ENCODE measurements at regions not wholly inside any gene's neighbourhood (a gene's known extent, or its start where the extent isn't known, plus 50 kb on each side); places are given as distances from the start of the nearest gene placed in this dataset.

DNA sequence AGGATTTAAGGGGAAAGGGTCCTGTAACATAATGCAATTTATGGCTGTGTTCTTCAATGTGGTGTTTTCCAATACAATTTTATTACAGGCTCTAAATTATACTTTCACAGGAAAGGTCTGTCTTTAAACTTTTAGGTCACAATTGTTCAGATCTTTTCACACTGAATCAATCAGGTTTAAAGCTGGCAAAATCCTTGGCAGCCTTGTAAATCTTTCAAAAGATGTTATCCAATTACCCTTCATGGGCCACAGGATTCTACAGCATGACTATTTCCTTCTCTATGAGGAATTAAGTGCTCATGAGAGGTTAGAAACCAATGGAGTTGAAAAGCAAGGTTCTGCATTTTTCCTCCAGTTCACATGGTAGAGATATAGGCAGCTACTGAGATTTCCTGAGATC, 211.5 kb upstream of the MIR17HG start:
- TF ChIP-seq, protein P1, sequence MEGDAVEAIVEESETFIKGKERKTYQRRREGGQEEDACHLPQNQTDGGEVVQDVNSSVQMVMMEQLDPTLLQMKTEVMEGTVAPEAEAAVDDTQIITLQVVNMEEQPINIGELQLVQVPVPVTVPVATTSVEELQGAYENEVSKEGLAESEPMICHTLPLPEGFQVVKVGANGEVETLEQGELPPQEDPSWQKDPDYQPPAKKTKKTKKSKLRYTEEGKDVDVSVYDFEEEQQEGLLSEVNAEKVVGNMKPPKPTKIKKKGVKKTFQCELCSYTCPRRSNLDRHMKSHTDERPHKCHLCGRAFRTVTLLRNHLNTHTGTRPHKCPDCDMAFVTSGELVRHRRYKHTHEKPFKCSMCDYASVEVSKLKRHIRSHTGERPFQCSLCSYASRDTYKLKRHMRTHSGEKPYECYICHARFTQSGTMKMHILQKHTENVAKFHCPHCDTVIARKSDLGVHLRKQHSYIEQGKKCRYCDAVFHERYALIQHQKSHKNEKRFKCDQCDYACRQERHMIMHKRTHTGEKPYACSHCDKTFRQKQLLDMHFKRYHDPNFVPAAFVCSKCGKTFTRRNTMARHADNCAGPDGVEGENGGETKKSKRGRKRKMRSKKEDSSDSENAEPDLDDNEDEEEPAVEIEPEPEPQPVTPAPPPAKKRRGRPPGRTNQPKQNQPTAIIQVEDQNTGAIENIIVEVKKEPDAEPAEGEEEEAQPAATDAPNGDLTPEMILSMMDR (IDR thresholded peaks at IDR 0.05; ENCODE audit: insufficient read depth, low read length), result no peak
- TF ChIP-seq POLR2AphosphoS5 (IDR thresholded peaks at IDR 0.05; ENCODE audit: low read depth), result no peak
- TF ChIP-seq GABPA (IDR thresholded peaks at IDR 0.05; ENCODE audit: low read depth), result no peak
